HG02852 (cell line): ENCODE measurements at regions not wholly inside any gene's neighbourhood (a gene's known extent, or its start where the extent isn't known, plus 50 kb on each side); places are given as distances from the start of the nearest gene placed in this dataset.

Experiments used
- ATAC-seq: cut with Tn5 transposase; IDR thresholded peaks from one replicate; pipeline ENCODE4 v1.9.1; 2021; ENCODE audit warnings: mild to moderate bottlenecking, moderate library complexity; ENCODE audit not compliant: unreplicated experiment

DNA sequence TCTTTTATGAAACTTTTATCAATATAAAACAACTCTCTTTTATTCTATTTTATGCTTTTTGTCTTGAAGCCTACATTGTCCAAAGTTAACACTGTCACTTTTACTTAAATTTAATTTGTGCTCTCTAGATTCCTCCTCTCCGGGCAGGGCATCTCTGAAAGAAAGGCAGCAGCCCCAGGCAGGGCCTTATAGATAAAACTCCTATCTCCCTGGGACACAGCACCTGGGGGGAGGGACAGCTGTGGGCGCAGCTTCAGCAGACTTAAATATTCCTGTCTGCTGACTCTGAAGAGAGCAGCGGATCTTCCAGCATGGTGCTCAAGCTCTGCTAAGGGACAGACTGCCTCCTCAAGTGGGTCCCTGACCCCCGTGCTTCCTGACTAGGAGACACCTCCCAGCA is 447.7 kb upstream of the FANCL start:
- ATAC-seq, result no peak

DNA sequence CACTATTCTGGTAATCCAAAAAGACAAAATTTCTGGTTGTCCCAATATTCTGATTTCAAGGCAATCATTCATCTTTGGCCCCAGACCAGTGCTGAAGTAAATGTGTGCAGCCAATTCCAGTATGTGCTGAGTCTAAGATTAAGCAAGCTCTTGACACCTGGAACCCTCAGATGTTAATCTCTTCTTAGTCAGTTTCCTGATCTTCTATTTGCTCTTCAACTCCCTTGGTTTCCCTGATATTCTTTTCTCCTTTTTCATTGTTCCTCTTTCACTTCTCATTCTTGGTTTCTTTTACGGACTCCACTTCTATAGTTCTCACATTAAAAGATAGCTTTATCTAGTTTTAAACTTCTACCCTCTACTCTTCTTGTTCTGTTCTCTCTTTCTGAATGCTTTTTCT is 445.7 kb upstream of the FANCL start:
- no peak for ATAC-seq

- ATAC-seq, result no peak
Observed at GRCh38 chr2:58680755-58681310, 439.7 kb upstream of the FANCL start.

DNA sequence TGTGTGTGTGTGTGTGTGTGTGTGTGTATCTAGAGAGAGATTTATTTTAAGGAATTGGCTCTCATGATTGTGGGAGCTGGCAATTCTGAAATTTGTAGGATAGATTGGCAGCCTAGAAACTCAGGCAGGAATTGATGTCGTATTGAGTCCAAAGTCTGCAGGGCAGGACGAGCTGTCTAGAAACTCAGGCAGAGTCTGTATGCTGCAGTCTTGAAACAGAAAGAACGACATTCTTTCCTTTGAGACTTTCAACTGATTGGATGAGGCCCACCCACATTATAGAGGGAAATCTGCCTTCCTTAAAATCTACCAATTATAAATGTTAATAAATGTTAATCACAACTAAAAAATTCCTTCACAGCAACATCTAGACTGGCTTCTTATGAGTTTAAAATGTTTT is 436.6 kb upstream of the FANCL start:
- ATAC-seq, result no peak

DNA sequence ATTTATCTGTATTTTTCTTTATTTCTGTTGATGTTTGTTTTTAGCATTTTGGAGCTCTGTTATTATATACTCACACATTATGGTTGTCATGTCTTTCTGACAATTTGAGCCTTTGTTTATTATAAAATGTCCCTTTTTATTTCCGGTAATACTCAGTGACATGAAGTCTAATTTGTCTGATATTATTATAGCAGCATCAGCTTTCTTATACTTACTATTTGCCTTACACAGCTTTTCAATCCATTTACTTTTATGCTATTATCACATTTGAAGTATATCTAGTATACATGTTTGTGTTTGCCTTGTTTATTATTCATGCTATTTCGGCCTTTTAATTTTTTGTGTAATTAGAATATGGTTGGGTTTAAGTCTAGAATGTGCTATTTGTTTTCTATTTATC is 430.6 kb upstream of the FANCL start:
- no peak for ATAC-seq

GRCh38 chr2:58669998-58670397 is 428.9 kb upstream of the FANCL start:
- no peak for ATAC-seq

DNA sequence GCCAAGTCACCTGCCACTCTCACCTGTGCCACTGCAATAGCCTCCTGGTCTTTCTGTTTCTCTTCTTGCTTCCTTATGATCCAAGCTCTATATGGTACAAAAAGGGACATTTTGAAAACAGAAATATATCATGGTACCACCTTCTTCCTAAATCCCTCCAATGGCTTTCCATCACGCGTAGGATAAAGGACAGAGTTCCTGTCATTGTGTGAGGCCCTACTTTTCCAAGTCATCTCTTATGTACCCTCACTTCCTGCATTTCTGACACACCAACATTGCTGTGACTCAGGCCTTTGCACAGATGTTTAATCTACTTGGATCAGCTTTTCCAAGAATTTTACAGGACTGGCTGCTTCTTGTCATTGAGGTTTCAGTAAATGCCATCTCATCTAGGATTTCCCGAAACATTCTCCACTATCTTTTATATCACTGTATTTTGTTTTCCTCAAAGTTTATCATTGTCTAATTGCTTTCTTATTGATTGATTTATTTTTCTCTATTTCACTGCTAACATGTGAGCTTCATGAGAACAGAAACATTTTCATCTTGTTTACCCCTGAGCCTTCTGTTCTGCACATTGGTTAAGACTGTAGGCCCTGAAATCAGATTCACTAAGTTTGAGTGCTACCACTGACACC is 426.1 kb upstream of the FANCL start:
- ATAC-seq, result no peak

- no peak for ATAC-seq
Observed at GRCh38 chr2:58666323-58666970, 425.3 kb upstream of the FANCL start.

- no peak for ATAC-seq
Observed at GRCh38 chr2:58665154-58665553, 424.0 kb upstream of the FANCL start.

GRCh38 chr2:58664523-58665151 is 423.5 kb upstream of the FANCL start:
- ATAC-seq, result no peak

- ATAC-seq, result no peak
Observed at GRCh38 chr2:58660046-58660445, 418.9 kb upstream of the FANCL start.

- no peak for ATAC-seq
Observed at GRCh38 chr2:58655152-58655551, 414.0 kb upstream of the FANCL start.

DNA sequence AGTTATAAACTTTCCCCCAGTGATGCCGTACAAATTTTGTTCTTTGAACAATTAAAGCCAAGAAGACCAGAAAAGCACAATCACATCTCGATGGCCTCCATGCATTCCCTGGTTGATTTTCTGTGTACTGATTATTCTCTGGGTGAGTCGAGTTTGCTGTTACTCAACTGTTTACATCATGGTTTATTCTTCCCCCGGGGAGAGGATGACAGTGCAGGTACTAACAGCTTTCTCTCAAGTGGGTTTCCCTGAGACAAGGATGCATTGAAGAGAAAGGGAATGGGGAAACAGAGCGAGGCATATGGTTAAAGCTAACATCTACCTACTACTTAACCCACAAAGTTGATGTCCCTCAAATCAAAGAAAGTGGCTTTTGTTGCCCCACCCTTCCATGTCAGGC is 410.8 kb upstream of the FANCL start:
- no peak for ATAC-seq

DNA sequence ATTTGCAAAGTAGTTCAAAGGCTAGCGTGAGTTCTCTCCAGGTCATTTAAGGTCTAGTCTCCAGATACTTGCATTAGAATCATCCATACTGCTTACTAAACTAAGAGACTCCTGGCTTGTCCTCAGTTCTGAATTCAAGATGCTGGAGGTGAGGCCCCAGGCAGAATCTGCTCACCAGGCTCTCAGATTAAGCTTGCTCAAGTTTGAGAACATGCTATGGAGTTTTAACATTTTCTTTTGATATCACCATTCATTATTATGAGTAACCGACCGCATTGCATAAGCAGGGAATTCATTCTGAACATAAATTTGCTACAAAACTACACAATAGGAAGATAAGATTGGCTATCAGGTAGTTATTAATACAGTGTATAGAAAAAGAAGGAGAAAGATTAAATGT is 409.7 kb upstream of the FANCL start:
- no peak for ATAC-seq

DNA sequence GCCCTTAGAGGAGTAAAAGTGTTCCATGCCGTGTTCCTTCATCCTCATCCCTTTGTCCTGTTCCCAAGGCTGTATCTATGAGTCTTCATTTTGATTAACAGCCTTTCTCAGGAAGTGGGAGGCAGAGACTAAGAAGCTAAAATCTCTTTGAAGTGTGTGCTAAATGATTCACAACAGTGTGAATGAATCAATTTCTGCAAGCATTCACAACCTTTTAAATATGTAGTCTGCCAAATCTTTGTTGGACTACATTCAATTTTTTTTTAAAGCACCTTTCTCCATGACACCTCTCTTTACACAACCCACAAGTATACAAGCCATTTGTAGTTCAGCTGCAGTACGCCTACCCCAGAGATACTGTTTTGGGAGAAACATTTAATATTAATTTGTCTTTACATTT is 408.6 kb upstream of the FANCL start:
- no peak for ATAC-seq

DNA sequence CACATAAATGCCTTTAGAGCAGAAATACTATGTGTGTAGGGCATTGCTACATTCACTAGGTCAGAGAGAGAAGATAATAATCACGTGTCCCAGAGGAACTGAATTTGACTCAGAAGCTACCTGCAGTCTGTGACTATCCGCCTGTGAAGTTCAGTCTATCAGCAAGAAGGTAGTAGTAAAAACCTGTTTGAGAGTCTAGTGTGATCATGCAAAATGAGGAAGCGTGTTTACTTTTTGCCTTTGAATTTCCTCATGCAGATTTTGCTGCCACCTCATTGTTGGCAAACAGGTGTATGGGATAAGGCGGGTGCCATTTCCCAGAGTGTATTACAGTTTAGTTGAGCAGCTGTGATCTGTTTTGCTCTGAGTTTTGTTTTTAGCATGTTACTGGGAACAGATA is 403.9 kb upstream of the FANCL start:
- no peak for ATAC-seq

GRCh38 chr2:58644451-58644850 is 403.3 kb upstream of the FANCL start:
- ATAC-seq, result no peak

- no peak for ATAC-seq
Observed at GRCh38 chr2:58641001-58641400, 399.9 kb upstream of the FANCL start.

GRCh38 chr2:58640042-58640441 is 398.9 kb upstream of the FANCL start:
- ATAC-seq, result no peak

- ATAC-seq, result no peak
Observed at GRCh38 chr2:58638256-58638805, 397.2 kb upstream of the FANCL start.

DNA sequence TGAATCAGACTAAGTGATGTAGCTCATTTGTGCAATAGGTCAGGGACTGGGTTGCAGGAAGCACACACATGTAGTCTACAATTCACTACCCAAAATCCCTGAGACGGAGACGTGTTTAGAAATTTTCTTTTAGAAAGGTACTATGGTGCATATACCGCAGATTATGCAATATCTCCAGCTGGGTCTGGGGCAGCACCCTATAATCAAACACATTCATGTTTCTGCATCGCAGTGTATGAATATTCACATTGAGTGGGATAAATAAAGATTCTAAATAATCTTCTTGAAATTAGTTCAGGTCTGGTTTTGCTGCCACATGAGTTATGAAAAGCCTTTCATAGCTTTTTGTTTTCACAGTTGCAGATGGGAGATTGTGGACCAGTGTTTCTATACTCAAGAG is 395.7 kb upstream of the FANCL start:
- ATAC-seq, result no peak

- no peak for ATAC-seq
Observed at GRCh38 chr2:58635801-58636375, 394.8 kb upstream of the FANCL start.
